ENCODE measurements at regions not wholly inside any gene's neighbourhood (a gene's known extent, or its start where the extent isn't known, plus 50 kb on each side); places are given as distances from the start of the nearest gene placed in this dataset.

GRCh38 chr15:96390986-96391385, 60.5 kb downstream of the NR2F2 start:
- Mint-ChIP-seq H3K9me3 (peaks cover 11% of the 10 kb centered on the region), H3K27ac (no peak overlapping the region), H3K27me3 (no peaks in the 10 kb centered on the region), H3K36me3 (no peaks in the 10 kb centered on the region), H3K4me3 (no peak overlapping the region), H3K4me1 (no peaks in the 10 kb centered on the region)
- ATAC-seq, result no peak

DNA sequence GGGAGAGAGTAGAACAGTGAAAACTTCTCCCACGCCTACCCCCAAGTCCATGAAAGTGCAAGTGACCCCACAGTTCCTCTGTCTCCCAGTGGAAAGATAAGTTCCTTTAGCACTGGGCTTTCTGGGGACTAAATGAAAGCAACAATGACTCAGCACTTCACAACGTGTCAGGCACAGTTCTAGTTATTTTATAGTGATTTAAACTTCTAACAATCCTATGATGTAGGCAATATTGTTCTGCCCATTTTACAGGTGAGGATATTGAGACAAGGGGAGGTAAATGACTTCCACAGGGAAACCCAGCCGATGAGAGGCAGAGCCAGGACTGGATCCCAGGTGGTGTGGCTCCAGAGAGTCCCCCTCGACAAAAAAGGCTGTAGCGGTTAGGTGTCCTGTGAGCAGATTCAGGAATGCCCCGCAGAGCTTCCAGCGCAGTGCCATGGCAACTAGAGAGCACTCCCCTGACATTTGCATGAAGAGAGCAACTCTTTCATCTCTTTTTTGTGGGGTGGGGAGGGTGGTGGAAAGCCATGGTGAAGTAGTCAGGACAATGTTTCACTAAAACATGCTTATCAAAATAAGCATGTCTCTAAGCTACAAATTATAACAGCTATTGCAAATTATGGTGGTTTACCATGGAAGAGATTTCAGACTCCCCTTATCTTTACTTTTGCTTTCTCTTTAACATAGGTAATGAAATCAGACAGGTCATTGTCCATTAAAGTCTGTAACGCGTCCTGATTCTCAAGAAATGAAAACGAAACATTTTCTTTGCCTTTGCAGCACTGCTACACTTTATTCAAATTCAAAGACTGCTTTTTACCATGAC, 62.1 kb downstream of the NR2F2 start:
- no peak overlapping the region for H3K4me3 Mint-ChIP-seq
- H3K36me3 Mint-ChIP-seq, result no peaks in the 10 kb centered on the region
- no peak overlapping the region for H3K27ac Mint-ChIP-seq
- no peaks in the 10 kb centered on the region for H3K27me3 Mint-ChIP-seq
- ATAC-seq, result no peak
- no peaks in the 10 kb centered on the region for H3K4me1 Mint-ChIP-seq
- H3K9me3 Mint-ChIP-seq, result peaks cover 11% of the 10 kb centered on the region

- Mint-ChIP-seq H3K27ac (no peak overlapping the region), H3K4me3 (no peak overlapping the region), H3K36me3 (no peaks in the 10 kb centered on the region), H3K27me3 (no peaks in the 10 kb centered on the region), H3K4me1 (no peaks in the 10 kb centered on the region), H3K9me3 (peaks cover 11% of the 10 kb centered on the region)
- ATAC-seq, result no peak
These were observed 62.7 kb downstream of the NR2F2 start for GRCh38 chr15:96393209-96393513.

DNA sequence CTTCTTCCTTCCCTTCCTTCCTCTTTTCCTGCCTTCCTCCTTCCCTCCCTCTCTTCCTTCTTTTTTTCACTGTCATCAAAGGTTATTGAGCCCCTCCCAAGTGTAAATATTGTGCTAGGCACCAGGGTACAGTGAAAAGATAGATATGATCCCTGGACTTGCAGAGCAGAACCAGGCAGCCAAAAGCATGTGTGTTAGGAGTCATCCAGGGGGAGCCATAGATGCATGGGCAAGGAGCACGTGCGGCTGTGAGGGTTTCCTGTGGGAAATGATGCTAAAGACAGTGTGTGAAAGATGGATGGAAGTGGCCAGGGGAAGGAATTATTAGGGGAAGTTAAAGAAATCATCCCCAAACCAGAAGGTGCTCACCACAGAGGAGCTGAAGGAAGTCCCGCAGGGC, 65.2 kb downstream of the NR2F2 start:
- Mint-ChIP-seq H3K27ac (no peak overlapping the region), H3K27me3 (no peaks in the 10 kb centered on the region), H3K9me3 (peaks cover 7% of the 10 kb centered on the region), H3K4me3 (no peak overlapping the region), H3K4me1 (no peaks in the 10 kb centered on the region), H3K36me3 (no peaks in the 10 kb centered on the region)
- no peak for ATAC-seq

DNA sequence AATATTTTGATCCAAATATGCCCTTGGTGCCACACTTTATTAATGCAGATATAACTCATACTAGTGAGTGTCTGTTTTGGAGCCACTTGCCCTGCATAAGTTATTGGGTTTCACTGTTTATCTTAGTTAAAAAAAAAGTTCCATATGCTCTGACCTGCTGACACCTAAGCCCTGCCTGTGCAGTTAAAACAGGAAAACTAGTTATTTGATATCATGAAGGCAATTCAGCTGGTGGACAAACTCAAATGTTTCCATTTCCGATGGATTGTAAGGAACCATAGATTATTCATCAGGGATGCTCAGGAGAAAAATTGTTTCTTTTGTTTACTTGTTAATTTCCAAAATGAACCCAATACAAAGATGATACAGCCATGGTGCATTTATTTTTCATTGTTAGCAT, 68.3 kb downstream of the NR2F2 start:
- Mint-ChIP-seq H3K27ac (no peak overlapping the region), H3K4me3 (no peak overlapping the region), H3K4me1 (no peaks in the 10 kb centered on the region), H3K36me3 (no peaks in the 10 kb centered on the region), H3K9me3 (peaks cover 3% of the 10 kb centered on the region), H3K27me3 (no peaks in the 10 kb centered on the region)
- ATAC-seq, result no peak

- no peak overlapping the region for H3K4me3 Mint-ChIP-seq
- no peak overlapping the region for H3K27ac Mint-ChIP-seq
- no peak for ATAC-seq
- H3K9me3 Mint-ChIP-seq, result no peaks in the 10 kb centered on the region
- peaks cover 4% of the 10 kb centered on the region for H3K27me3 Mint-ChIP-seq
- H3K36me3 Mint-ChIP-seq, result no peaks in the 10 kb centered on the region
- H3K4me1 Mint-ChIP-seq, result no peaks in the 10 kb centered on the region
These were observed 71.9 kb downstream of the NR2F2 start for GRCh38 chr15:96402403-96402802.

DNA sequence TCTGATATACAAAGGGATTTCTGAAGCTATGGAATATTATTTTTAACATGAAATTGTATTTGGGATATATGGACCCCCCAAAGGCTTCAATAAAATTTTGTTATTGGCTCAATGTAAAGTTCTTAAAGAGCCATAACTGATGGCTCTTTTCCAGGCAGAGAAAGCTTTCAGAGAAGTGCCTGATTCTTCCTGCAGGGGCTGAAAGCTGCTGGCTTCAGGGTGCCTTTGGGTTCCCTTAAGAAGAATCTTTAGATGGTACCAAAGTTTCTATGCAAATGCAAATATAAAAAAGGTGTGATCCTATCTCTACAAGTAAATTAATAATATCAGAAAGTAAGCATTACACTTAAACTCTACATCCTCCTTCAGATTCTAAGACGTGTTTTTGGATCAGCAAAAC, 72.6 kb downstream of the NR2F2 start:
- Mint-ChIP-seq H3K4me3 (no peak overlapping the region), H3K36me3 (no peaks in the 10 kb centered on the region), H3K27me3 (peaks cover 11% of the 10 kb centered on the region), H3K4me1 (no peaks in the 10 kb centered on the region), H3K27ac (no peak overlapping the region), H3K9me3 (no peaks in the 10 kb centered on the region)
- no peak for ATAC-seq

DNA sequence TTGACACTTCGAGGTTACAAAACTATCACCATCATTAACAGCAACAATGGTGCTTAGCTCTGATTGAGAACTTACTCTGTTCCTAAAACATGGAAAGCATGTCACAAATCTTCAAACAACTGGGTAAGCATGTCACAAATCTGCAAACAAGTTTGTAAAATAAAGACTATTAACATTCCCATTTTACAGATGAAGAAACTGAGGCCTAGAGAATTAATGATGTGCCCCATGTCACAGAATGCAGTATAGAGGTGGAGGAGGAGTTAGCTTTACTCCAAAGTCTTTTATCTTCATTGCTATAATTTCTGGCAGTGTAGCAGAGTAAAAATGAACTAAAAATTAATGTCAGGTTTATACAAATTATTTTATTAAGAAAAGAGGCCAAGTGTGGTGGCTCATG, 73.4 kb downstream of the NR2F2 start:
- no peak overlapping the region for H3K4me3 Mint-ChIP-seq
- H3K27ac Mint-ChIP-seq, result no peak overlapping the region
- no peak for ATAC-seq
- no peaks in the 10 kb centered on the region for H3K36me3 Mint-ChIP-seq
- H3K4me1 Mint-ChIP-seq, result no peaks in the 10 kb centered on the region
- H3K27me3 Mint-ChIP-seq, result peaks cover 17% of the 10 kb centered on the region
- no peaks in the 10 kb centered on the region for H3K9me3 Mint-ChIP-seq

DNA sequence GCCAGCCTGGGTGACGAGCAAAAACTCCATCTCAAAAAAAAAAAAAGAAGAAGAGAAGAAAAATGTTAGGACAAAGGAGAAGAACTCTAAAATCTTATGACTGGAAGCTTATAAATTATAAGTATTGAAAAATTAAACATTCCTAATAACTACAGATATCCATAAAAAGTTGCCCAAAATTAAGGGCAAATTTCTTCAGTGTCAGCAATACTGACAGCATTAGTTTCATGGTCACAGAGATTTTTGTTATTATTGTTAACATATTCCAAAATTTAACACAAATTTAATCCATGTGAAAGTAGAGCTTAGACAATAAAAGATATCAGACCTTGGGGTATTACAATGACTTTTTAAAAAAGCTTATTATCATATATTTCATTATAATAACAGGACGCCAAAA, 74.1 kb downstream of the NR2F2 start:
- Mint-ChIP-seq H3K36me3 (no peaks in the 10 kb centered on the region), H3K4me1 (no peaks in the 10 kb centered on the region), H3K4me3 (no peak overlapping the region), H3K27ac (no peak overlapping the region), H3K9me3 (no peaks in the 10 kb centered on the region), H3K27me3 (peaks cover 24% of the 10 kb centered on the region)
- no peak for ATAC-seq

- H3K4me1 Mint-ChIP-seq, result no peaks in the 10 kb centered on the region
- no peak overlapping the region for H3K4me3 Mint-ChIP-seq
- no peak overlapping the region for H3K27ac Mint-ChIP-seq
- no peaks in the 10 kb centered on the region for H3K9me3 Mint-ChIP-seq
- peaks cover 40% of the 10 kb centered on the region for H3K27me3 Mint-ChIP-seq
- no peak for ATAC-seq
- no peaks in the 10 kb centered on the region for H3K36me3 Mint-ChIP-seq
These were observed 75.8 kb downstream of the NR2F2 start for GRCh38 chr15:96406291-96406690.

DNA sequence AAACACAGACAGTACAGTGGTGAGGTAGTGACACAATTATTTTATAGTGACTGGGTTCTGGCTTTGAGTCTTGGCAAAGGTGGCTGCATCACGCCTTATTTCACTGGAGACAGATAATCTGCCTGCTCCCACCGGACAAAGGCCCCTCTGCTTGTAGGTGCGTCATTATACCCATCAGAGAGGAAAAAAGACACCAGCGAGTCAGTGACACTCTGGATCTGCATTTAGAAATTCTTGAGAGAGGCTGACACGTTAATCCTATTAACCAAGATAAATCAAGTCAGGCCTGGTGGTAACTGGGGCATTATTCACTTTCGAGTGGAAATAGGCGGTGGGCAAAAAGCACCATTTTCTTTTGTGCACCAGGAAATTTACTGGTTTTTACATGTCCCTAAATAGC, 76.2 kb downstream of the NR2F2 start:
- H3K27me3 Mint-ChIP-seq, result peaks cover 44% of the 10 kb centered on the region
- ATAC-seq, result no peak
- H3K4me3 Mint-ChIP-seq, result no peak overlapping the region
- H3K36me3 Mint-ChIP-seq, result no peaks in the 10 kb centered on the region
- H3K27ac Mint-ChIP-seq, result no peak overlapping the region
- no peaks in the 10 kb centered on the region for H3K4me1 Mint-ChIP-seq
- no peaks in the 10 kb centered on the region for H3K9me3 Mint-ChIP-seq

DNA sequence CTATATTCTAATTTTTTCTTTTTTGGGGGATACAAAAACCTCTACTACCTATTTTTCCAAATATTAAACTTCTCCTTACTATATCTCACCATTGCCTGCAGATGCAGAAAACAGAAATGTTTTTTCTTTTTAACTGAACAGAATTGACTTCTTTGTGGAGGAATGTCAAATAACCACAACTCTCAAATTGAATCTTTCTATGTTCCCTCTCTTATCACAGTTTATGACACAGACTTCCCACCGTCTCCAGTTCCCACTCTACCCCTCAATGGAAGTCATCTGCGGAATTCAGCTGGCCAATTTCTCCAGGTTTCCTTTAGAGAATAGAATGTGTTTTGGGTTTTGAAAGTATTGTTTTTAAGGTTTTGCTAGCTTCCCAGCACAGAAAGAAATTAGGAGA, 77.0 kb downstream of the NR2F2 start:
- Mint-ChIP-seq H3K4me1 (no peaks in the 10 kb centered on the region), H3K27ac (no peak overlapping the region), H3K27me3 (peaks cover 52% of the 10 kb centered on the region), H3K36me3 (no peaks in the 10 kb centered on the region), H3K4me3 (no peak overlapping the region), H3K9me3 (no peaks in the 10 kb centered on the region)
- ATAC-seq, result no peak

DNA sequence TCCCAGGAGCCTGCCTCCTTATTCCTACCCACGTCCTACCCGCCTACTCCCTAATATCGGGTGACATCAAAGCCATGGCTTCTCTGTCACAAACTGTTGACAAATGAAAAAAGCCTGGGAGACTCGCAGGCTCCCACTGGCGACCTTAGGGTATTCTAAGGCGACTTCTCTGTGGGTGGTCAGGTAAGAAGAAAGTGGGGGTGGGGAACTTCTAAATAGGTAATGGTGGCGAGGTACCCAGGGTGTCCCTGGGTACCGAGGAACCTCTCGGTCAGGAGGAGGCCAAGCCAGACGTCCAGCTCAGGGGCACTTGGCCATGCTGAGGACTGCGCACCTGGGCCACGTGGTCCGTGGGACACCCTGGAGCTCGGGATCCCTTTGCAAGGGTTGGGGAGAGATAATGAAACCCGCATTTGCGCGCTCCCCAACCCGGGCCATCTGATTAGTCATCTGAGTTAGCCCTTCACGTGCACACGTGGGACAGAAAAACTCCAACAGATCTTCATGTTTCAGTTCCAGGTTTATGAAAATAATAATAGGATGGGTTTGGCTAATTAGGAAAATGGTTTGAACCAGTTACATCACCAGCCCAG, 78.2 kb downstream of the NR2F2 start:
- no peak overlapping the region for H3K4me3 Mint-ChIP-seq
- no peaks in the 10 kb centered on the region for H3K9me3 Mint-ChIP-seq
- no peaks in the 10 kb centered on the region for H3K4me1 Mint-ChIP-seq
- no peaks in the 10 kb centered on the region for H3K36me3 Mint-ChIP-seq
- no peak for ATAC-seq
- no peak overlapping the region for H3K27ac Mint-ChIP-seq
- peaks cover 53% of the 10 kb centered on the region for H3K27me3 Mint-ChIP-seq

- Mint-ChIP-seq H3K27me3 (peaks cover 58% of the 10 kb centered on the region), H3K27ac (no peak overlapping the region), H3K4me3 (no peak overlapping the region), H3K9me3 (no peaks in the 10 kb centered on the region), H3K4me1 (no peaks in the 10 kb centered on the region), H3K36me3 (no peaks in the 10 kb centered on the region)
- no peak for ATAC-seq
These were observed 79.0 kb downstream of the NR2F2 start for GRCh38 chr15:96409215-96410138.

GRCh38 chr15:96410175-96411055, 79.9 kb downstream of the NR2F2 start:
- no peak for ATAC-seq
- H3K4me1 Mint-ChIP-seq, result no peaks in the 10 kb centered on the region
- no peak overlapping the region for H3K4me3 Mint-ChIP-seq
- no peak overlapping the region for H3K27ac Mint-ChIP-seq
- H3K36me3 Mint-ChIP-seq, result no peaks in the 10 kb centered on the region
- H3K9me3 Mint-ChIP-seq, result no peaks in the 10 kb centered on the region
- peaks cover 67% of the 10 kb centered on the region for H3K27me3 Mint-ChIP-seq

Data from stimulated activated memory B cell treated with anti-CD40 and anti-IgM and Interleukin-4, amounts not matched to agents 10 μg/mL and 1 μg/mL and 100 μg/mL, for 72 hours (primary cell).